HG02642 (cell line): ENCODE measurements at regions not wholly inside any gene's neighbourhood (a gene's known extent, or its start where the extent isn't known, plus 50 kb on each side); places are given as distances from the start of the nearest gene placed in this dataset.

Experiments
- ATAC-seq: cut with Tn5 transposase; IDR thresholded peaks from one replicate; pipeline ENCODE4 v1.9.1; 2021; ENCODE audit warnings: mild to moderate bottlenecking; ENCODE audit not compliant: unreplicated experiment, poor library complexity

DNA sequence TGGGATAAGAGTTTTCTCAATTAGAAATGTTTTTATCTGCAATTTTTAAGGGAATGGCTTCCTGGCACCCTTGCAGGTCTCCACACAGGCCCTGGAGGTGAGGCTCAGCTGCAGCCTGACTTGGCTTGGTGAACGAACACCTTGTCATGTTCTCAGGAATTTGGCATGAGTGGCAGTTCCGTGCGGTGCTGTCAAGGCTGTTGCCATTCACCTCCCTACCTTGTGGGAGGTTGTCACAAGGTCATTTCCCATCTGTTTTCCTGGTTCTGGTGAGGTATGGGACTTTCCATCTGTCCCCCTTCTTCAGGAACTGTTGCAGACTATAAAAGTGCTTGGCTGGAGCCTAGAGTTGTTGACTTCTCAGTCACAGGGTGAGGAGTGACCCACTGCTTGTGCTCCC, 82.9 kb downstream of the ELOVL4 start:
- no peak for ATAC-seq

DNA sequence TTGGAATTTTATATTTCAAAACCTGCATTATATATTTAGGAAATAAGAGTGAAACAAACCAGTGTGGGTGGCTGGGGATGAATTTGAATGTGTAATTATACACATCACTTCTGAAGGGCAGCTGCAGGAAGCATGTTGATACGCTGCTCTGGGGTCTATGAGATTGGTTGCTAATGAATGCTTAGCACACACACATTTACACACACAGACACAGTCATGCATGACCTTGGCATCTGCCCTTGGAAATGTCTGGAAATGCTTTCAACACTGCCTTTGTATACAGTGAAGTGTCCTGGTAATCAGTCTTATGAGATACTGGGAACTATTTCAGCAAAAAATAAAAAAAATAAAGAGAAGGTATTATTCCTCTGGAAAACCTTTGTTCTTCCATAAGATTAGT, 83.4 kb downstream of the ELOVL4 start:
- ATAC-seq: no peak

DNA sequence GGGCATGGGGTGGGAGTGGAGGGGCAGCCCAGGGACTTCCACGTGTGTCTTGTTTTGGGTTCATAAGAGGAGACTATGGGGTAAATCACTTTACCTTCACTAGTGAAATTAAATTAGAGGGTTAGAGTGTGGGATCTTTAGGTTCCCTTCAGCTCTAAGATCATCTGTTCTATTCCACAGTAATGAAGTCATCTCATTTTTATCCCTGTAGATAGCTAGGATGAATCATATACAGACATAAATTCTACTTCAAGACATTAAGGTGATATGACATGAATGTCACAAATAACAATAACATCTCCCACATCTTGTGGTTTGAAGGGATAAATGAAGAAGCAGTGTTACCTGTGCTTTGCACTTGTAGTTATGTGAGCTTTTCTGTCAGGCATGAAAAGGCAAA, 83.8 kb downstream of the ELOVL4 start:
- ATAC-seq: no peak

DNA sequence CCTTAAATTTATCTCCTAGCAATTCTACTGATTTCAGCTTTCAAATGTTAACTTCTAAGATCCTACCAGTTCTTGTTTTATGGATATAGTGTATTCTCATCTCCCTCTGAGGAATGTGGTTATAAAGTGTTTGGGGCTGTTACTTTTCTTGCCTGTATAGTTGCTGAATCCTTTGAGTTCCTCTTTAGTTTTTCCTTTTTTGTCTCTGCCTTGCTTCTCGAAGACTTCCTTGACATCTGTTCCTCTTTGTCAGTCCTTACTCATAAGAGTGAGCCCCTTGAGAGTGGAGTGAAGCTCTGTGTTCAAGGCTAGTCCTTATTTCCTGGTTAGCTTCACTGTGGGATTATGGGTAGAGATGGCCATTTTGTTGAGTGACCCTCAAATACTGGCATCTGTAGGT, 84.6 kb downstream of the ELOVL4 start:
- no peak for ATAC-seq

DNA sequence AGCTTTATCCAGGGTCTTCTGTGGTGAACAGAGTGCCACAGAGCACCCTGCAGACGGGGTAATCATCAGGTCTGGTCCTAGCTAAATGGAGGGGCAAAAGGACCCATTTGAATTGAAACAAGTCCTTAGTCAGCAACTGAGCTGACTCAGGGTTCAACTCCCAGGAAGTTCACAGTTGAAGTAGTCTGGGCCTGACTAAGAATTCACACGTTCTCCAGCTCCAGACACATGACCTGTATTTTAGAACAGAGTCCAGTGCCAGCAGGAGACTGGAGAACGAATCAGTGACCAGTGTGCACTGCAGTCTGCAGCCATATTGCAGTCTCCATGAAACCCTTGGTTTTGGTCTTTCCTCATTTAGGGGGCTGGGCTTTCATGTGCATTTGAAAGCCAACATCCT, 85.2 kb downstream of the ELOVL4 start:
- no peak for ATAC-seq

DNA sequence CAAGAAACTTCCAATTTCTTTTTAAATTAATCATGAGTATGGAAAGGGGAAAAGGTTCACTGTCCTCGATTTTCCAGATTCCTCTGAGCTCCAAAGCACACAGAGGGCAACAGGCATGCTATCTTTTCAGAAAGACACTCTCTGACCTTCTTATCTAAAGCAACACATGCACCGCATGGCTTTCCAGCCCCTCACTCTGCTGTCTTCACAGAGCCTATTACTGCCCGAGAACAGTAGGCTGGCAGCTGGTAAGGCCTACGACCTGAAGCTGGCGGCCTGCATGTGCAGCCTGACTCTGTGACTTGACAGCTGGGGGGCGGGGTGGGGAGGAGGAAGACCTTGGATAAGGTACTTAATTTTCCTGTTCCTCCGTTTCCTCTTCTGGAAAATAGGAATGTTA, 86.3 kb downstream of the ELOVL4 start:
- no peak for ATAC-seq

DNA sequence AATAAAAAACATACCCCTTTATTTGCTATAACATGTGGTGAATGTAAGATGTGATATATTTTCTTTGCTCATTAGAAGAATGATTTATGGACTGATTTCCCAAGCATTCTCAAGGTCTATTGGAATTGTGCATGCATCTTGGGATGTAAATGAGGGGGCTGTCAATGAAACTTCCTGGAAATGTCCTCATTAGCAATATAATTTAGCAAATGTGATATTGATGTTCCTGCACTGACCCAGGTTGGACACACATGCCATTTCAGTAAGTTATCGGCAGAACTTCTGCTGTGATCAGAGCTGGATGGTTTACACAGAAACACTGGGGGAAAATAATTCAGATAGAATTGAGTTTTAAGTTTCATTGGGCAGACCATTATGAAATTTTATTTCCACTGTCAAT, 99.9 kb downstream of the ELOVL4 start:
- no peak for ATAC-seq

DNA sequence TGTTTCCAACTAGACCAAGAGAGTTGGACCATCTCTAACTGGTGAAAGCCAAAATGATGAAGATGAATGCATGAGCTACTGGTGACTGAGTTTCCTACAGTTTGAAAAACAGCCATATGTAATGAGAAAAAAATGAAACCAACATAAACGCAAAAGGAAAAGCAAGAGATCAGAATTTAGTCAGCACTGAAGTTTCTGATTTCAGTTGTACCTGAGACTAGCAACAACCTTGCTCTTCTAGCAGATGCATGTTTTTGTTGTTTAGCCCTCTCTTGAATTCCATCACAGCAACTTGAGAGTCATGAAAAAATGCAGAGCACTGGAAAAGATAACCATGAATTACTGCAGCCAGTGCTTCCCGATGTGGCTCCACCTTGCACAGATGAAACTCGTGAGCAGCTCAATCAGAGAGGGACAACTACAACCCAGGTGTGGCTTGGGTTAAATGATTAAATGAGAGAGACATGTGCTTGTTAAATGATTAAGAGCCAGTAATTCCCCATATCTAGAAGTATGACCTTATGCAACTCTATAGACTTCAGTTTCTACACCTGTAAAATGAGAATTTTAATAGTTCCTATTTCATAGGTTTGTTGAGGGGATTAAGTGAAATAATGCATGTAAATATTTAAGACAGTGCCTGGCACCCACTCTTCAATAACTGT, 104.8 kb downstream of the ELOVL4 start:
- peak; percentile 68 for ATAC-seq

DNA sequence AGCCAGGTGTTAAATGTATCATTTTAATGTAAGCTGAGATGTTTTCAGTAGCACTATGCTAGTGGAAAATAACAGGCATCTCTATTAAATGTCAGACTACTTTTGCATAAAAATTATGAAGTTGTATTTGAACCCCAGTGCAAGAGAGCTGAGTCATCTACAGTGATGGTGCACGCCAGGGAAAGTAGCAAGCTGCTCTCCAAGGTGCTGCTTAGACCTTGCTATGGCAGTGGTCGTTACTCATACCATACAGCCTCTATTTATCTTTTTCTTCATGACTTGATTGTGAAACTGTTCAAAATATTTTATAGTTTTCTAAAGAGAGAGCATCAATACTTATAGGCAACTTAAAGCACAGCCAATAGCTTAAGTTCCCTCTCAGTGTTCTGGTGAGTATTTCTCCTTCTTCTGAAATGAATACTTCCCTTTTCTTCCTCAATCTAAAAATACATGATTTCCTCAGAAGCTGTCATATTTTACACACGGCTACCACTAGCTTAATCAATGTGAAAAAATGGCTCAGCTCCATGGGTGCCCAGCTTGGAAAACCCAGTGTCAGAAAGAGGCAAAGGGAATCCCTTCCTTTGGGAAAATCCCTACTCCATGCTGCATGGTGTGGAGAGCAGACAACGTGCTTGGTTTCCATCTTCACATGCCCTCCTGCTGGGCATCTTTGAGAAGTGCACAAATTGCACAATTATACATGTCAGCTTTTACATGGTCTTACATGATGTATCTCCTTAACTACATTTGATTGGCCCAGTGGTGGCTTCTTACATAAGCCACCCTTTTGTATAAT, 105.6 kb downstream of the ELOVL4 start:
- ATAC-seq: peak; percentile 42

DNA sequence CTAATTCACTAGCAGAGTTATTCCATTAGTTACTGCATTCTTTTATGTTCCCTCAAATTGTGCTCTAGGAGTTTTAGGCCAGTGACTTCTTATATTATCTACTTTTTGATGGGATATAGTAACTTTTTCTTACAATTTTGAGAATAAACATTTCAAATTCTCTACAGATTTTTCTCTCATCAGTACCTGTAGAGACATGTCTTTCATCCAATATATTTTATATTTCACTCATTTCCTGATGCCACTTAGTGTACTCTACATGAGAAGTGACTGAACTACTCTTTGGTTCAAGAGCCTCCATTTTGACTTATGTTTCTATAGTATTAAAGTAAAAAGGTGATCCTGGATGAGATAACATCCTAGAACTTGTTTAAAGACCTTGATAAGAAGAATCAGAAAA, 108.5 kb downstream of the ELOVL4 start:
- ATAC-seq: no peak

DNA sequence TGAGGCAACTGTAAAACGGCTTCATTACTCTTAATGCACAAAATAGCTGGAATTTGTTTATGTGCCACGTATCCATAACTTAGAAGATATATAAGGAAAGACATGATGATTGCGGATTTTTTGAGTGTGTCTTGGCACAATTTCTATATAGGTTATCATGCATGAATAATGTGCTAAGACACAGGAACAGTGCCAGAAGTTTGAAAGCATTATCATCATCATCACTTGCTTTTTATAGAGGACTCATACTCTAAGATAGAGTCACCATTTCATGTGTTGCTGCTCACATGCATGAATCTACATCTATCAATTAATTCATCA, 113.4 kb downstream of the ELOVL4 start:
- ATAC-seq: no peak

DNA sequence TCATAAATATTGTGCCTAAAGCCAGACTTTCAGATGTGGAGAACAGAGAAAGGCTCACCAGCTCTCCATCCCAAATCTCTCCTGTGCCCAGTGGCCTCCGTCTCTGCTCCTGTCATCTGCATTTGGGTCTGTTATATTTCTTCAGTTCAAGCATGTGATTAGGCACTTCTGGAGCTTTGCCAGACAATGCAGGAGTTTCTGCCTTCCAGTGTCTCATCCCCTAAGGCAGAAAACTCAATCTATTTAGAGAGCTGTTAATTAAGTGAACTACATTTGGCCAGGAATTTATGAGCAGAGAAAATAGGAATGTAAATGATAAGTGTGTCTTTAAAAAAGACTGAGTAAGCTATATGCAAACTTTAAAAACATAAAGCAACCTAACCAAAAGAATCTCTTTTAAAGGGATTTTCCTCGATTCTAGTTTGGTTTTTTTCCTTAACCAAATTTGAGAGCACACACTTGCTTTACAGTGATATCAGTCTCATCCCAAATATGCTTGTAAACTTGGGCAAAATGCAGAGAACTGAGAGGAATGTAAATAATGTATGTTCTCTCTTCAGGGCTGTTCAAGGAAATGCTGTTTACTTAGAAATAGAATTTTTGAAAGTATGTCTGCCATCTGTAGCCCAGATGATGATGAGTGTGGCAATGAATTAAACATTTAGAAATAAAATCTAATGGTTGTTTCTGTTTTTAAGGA, 113.9 kb downstream of the ELOVL4 start:
- ATAC-seq: no peak

DNA sequence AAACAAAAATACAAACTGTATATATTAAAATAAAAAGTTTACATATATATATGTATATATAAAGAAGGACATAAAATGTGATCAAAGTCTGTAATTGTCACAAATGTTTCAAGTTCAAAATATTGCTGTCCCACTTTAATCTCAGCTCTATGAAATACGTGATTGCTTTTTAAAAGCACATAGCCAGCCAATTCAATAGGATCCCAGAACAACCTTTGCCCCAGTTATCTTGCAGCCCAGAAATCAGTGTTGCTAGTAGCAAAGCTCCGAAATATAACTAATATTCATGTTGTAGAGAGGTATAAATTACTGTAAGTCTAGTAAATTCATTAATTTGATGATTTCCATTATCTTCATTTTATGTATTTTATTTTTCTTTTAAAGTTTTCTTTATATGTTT, 114.6 kb downstream of the ELOVL4 start:
- ATAC-seq: no peak

DNA sequence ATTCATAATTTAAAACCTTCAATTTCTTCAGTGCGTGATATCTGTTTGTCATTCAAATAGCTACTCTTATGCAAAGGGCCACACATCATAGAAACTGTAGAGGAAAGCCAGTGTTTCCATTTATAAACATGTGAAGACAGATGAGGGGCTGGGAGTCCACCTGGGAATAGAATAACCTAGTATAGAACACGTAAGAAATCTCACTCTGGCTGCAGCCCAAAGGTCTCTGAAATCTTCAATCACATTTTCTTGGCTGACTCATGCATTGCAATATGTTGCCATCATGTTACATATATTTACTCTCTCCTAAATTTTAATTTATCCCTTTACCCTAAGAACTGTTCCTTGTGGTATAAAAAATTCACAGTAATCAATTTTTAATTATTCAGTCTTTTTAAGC, 123.2 kb downstream of the ELOVL4 start:
- ATAC-seq: no peak

DNA sequence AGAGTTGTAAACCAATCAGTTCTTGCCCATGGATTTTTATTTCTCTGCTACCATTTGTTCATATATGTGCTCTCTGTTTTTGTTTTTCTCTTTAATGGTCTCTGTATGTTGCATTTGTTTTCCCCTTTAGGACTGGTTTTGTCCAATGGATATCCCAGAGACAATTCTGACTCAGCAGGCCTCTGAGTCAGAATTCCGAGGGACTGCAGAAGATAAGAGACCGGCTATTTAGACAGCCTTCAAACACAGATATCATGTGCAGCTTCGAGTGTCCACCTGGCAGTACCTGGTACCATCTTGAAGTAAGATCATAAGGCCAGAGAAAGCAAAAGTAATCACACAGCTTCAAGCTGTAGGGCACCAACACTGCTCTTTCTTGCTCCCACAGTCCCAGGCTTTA, 125.5 kb downstream of the ELOVL4 start:
- ATAC-seq: no peak

DNA sequence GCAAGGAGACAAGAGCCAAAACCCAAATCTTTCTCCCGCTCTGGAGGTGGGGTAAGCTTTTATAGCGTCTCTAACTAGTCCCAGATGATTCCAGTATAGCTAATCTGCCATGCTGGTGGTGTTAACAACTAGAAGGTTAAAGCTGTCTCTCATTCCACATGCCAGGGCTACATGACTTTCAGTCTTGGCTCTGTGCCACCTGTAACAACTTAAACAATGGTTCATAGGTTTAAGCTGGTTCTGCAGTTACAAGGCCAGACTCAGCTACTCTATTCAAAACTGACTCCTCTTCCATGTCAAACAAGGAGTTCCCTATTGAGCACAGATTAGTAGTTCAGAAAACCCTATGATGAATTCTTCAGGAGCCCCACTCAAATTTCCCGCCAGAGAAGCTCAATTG, 128.9 kb downstream of the ELOVL4 start:
- ATAC-seq: no peak

DNA sequence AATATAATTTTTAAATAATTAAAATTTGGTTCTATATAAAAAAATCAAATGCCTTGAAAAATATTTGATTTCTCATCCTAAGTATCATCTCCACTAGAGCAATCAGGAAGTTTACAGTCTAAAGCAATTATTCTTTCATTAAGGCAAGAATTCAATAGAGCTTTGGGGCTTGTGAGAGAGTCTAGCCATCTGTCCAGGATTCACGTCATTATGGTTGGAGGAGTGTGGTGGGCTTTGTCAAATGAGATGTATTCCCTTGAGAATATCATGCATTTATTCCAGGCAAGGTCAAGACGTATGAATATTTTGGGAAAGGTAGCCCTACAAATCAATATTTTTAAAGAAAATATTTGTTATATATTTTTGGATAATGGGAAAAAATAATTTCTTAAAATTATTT, 132.4 kb downstream of the ELOVL4 start:
- ATAC-seq: no peak

DNA sequence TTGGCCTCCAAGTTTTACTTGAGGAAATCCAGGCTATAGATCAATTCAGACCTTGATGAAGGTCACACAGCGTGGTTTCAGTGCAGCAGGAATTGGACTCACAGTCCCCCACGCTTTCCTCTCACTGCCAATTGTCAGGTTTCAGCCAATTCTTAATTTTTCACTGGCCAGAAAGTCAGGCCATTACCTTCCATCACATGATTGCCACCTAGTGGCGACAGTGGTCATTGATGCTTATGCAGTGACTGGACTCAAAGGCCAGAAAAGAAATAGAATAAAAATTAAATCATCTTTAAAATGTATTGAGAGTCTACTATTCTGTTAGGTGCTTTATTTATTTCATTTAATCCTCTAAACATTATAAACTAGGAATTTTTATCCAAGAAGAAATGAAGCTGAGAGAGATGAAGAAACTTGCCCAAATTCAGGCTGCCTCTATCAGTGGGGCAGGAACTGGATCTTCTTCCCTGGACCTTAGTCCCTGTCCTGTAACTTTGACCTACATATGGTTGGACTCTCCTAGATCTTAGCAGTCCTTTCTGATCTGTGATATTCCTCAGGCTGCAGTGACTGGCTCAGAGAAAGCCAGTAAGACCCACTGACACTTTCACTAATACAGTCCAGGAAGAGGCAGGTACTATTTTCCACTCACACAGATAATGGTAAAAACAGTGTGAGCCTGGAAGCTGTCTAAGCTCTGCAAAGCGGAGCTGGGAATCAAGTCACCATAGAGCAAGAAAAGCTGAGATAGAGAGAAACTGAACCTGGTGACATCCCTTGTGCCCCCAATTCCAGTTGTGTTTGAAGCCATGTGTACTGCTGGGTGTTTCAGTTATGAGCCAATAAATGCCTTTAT, 133.3 kb downstream of the ELOVL4 start:
- ATAC-seq: peak; percentile 93

DNA sequence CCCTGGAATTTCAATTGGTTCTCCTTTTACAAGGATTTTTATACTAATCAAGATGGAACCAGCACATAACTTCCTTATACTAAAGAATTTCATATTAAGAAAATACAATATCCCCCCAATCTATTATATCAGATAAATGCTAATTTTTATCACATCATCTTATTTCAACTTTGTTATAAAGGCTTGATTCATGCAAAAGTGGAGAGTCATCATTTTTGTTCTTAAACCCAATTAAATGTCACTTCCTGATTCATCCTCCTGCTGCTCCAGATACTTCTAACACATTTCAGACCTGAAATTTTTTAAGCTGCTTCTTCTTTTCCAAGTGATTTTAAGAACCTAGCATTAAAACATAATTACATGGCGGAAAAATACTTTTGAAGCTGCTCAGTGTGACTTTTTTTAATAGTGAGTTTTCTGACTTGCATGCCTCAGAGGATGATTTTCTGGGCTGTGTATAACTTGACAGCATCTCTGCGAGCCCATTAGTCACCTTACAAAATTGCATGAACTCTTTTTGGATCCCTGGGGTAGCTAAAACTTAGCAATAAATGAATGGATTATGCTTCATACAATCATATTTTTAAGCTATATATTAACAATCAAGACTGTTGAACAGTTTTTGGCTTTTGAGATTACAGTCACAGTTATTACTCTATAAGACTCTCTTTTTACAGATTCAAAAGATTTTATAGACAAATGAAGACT, 134.1 kb downstream of the ELOVL4 start:
- ATAC-seq: no peak

DNA sequence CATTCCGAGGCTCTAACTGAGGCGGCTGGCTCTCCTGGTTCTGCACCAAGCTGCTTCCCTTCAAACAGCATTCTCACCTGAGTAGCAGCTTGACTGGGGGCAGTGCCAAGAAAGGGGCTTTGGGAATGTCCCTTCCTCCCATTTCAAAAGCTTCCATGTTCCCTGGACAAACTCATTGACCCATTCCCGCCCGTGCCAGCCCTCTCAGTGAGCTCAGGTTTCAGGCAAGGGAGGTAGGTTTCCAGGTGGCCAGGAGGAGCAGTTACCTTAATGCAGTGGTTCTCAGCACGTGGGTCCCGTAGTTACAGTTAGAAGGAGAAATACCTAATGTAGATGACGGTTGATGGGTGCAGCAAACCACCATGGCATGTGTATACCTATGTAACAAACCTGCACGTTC, 135.2 kb downstream of the ELOVL4 start:
- no peak for ATAC-seq
